ENCODE measurements at regions not wholly inside any gene's neighbourhood (a gene's known extent, or its start where the extent isn't known, plus 50 kb on each side); places are given as distances from the start of the nearest gene placed in this dataset.

- H3K4me3 ChIP-seq, result no peak overlapping the region
- H3K27ac ChIP-seq, result no peak overlapping the region
- H3K9me3 ChIP-seq, result no peaks in the 10 kb centered on the region
- TF ChIP-seq CTCF (IDR thresholded peaks at IDR 0.05), result no peak
- intact Hi-C loops (cut with DNase I), result no loop called here
- no peaks in the 10 kb centered on the region for H3K4me1 ChIP-seq
- no peaks in the 10 kb centered on the region for H3K36me3 ChIP-seq
- DNase-seq, result no peak
- no peak overlapping the region for H3K9ac ChIP-seq (ENCODE audit: low read depth in 2 of 2, low read length in 2 of 2)
- H3K27me3 ChIP-seq, result no peaks in the 10 kb centered on the region
Measured at GRCh38 chr3:94280958-94281357, 218.1 kb downstream of the NSUN3 start.

GRCh38 chr3:94285872-94286271 lies 223.0 kb downstream of the NSUN3 start:
- no peaks in the 10 kb centered on the region for H3K4me1 ChIP-seq
- no peak overlapping the region for H3K9ac ChIP-seq (ENCODE audit: low read depth in 2 of 2, low read length in 2 of 2)
- H3K36me3 ChIP-seq, result no peaks in the 10 kb centered on the region
- no peaks in the 10 kb centered on the region for H3K27me3 ChIP-seq
- no peak for TF ChIP-seq CTCF (IDR thresholded peaks at IDR 0.05)
- no peak overlapping the region for H3K4me3 ChIP-seq
- H3K9me3 ChIP-seq, result no peaks in the 10 kb centered on the region
- H3K27ac ChIP-seq, result no peak overlapping the region
- intact Hi-C loops (cut with DNase I), result no loop called here
- no peak for DNase-seq

GRCh38 chr3:94291686-94292085 lies 228.8 kb downstream of the NSUN3 start:
- H3K4me1 ChIP-seq, result no peaks in the 10 kb centered on the region
- DNase-seq, result no peak
- H3K9ac ChIP-seq (ENCODE audit: low read depth in 2 of 2, low read length in 2 of 2), result no peak overlapping the region
- no peaks in the 10 kb centered on the region for H3K36me3 ChIP-seq
- intact Hi-C loops (cut with DNase I), result no loop called here
- H3K27ac ChIP-seq, result no peak overlapping the region
- H3K27me3 ChIP-seq, result no peaks in the 10 kb centered on the region
- no peak for TF ChIP-seq CTCF (IDR thresholded peaks at IDR 0.05)
- no peak overlapping the region for H3K4me3 ChIP-seq
- no peaks in the 10 kb centered on the region for H3K9me3 ChIP-seq

- H3K27me3 ChIP-seq, result no peaks in the 10 kb centered on the region
- intact Hi-C loops (cut with DNase I), result no loop called here
- TF ChIP-seq CTCF (IDR thresholded peaks at IDR 0.05), result no peak
- H3K27ac ChIP-seq, result no peak overlapping the region
- no peak overlapping the region for H3K4me3 ChIP-seq
- no peak overlapping the region for H3K9ac ChIP-seq (ENCODE audit: low read depth in 2 of 2, low read length in 2 of 2)
- H3K4me1 ChIP-seq, result no peaks in the 10 kb centered on the region
- no peaks in the 10 kb centered on the region for H3K36me3 ChIP-seq
- H3K9me3 ChIP-seq, result no peaks in the 10 kb centered on the region
- no peak for DNase-seq
Measured at GRCh38 chr3:94292151-94292550, 229.3 kb downstream of the NSUN3 start.

DNA sequence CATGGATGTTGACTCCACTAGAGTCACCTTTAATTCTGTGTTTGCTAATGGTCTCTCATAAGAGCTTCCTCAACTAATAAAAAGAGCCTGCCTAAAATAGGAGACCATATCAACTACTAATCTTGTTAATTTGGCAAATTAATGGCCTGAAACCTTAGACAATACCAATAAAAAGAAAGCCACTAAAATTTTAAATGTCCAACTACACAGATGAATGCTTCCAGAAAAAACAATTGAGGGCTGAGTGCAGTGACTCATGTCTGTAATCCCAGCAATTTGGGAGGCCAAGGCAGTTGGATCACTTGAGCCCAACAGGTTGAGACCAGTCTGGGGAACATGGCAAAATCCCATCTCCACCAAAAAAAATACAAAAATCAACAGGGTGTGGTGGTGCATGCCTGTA lies 230.9 kb downstream of the NSUN3 start:
- no peaks in the 10 kb centered on the region for H3K9me3 ChIP-seq
- H3K27ac ChIP-seq, result no peak overlapping the region
- H3K4me3 ChIP-seq, result no peak overlapping the region
- H3K36me3 ChIP-seq, result no peaks in the 10 kb centered on the region
- intact Hi-C loops (cut with DNase I), result no loop called here
- no peak overlapping the region for H3K9ac ChIP-seq (ENCODE audit: low read depth in 2 of 2, low read length in 2 of 2)
- no peak for DNase-seq
- TF ChIP-seq CTCF (IDR thresholded peaks at IDR 0.05), result no peak
- no peaks in the 10 kb centered on the region for H3K27me3 ChIP-seq
- H3K4me1 ChIP-seq, result no peaks in the 10 kb centered on the region

DNA sequence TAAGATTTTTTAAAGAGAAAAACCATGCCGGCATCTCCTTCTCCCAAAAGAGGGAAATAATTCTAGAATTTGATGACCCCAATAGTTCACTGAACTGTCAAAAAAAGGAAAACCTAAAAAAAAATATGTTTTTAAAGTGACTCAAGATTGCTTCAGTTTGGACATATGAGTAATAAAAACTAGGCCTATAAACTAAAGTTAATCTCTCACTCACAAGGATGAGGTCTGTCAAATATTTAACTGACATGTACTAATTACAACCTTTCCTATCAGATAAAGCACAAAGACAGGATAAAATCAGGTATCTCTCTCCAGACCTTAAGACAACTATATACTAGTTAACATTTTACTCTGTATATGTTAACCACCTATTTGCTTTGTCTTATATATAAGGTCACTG lies 231.9 kb downstream of the NSUN3 start:
- H3K4me1 ChIP-seq, result no peaks in the 10 kb centered on the region
- no peaks in the 10 kb centered on the region for H3K27me3 ChIP-seq
- H3K4me3 ChIP-seq, result no peak overlapping the region
- DNase-seq, result no peak
- no peak overlapping the region for H3K27ac ChIP-seq
- no peak for TF ChIP-seq CTCF (IDR thresholded peaks at IDR 0.05)
- no peaks in the 10 kb centered on the region for H3K36me3 ChIP-seq
- H3K9ac ChIP-seq (ENCODE audit: low read depth in 2 of 2, low read length in 2 of 2), result no peak overlapping the region
- H3K9me3 ChIP-seq, result no peaks in the 10 kb centered on the region
- intact Hi-C loops (cut with DNase I), result no loop called here
